SJCRH30 (cell line): ENCODE measurements at regions not wholly inside any gene's neighbourhood (a gene's known extent, or its start where the extent isn't known, plus 50 kb on each side); places are given as distances from the start of the nearest gene placed in this dataset.

ENCODE experiments used
- DNase-seq, 2 experiments: peaks; one replicate each; pipeline ENCODE4 v3.0.0-alpha.2; 2015 to 2020
- H3K27ac ChIP-seq: fragments of 250-450 bp; sonication (Bioruptor Pico); 2 replicates; pipeline ENCODE4 v1.5.1; 2020; ENCODE audit warnings: mild to moderate bottlenecking, moderate library complexity
- H3K27me3 ChIP-seq: fragments of 250-450 bp; sonication (Bioruptor Pico); 2 replicates; pipeline ENCODE4 v1.5.1; 2020; ENCODE audit warnings: mild to moderate bottlenecking, moderate library complexity
- H3K36me3 ChIP-seq: fragments of 250-450 bp; sonication (Bioruptor Pico); 2 replicates; pipeline ENCODE4 v1.5.1; 2020; ENCODE audit warnings: mild to moderate bottlenecking, moderate library complexity
- H3K4me1 ChIP-seq: fragments of 250-450 bp; sonication (Bioruptor Pico); 2 replicates; pipeline ENCODE4 v1.5.1; 2020; ENCODE audit warnings: mild to moderate bottlenecking, moderate library complexity
- H3K4me3 ChIP-seq: fragments of 250-450 bp; sonication (Bioruptor Pico); 2 replicates; pipeline ENCODE4 v1.5.1; 2020; ENCODE audit warnings: mild to moderate bottlenecking, moderate library complexity
- H3K9me3 ChIP-seq: fragments of 250-450 bp; sonication (Bioruptor Pico); replicated peaks from 2 replicates; pipeline ENCODE4 v1.5.1; 2020; ENCODE audit warnings: mild to moderate bottlenecking, moderate library complexity

DNA sequence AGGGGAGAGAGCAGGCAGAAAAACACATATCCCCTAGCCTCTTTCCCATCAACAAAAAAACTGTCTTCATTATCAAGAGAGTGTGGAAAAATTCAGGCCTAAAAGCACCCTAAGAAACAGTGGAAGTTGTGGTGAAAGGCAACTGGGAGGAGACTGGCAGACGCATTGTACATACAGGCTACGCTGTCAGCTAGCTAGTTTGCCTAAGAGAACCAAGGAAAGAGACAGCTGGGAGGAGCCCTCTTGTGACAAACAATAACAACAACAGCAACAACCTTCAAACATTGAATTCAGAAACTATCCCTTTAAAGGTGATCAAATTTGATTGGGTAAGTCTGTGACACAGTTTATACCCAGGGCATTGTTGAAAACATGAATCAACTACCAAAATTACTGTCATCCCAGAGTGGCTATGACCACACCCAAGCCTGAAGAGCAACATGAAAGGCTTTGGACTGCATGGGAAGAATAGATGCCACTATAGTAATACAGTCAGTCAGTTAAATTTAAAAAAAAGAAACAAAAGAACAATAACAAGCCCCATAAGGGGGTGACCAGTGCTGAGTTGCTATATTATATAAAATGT lies 88.9 kb upstream of the CRIM1 start:
- no peaks in the 10 kb centered on the region for H3K36me3 ChIP-seq
- DNase-seq, result no peak
- H3K4me3 ChIP-seq, result no peak overlapping the region
- H3K4me1 ChIP-seq, result no peaks in the 10 kb centered on the region
- H3K9me3 ChIP-seq, result no peaks in the 10 kb centered on the region; the same call in 1 of the 2 replicates
- H3K27ac ChIP-seq, result no peak overlapping the region
- no peaks in the 10 kb centered on the region for H3K27me3 ChIP-seq

GRCh38 chr2:36262581-36262980 lies 93.0 kb upstream of the CRIM1 start:
- DNase-seq, result no peak
- no peaks in the 10 kb centered on the region for H3K36me3 ChIP-seq

DNA sequence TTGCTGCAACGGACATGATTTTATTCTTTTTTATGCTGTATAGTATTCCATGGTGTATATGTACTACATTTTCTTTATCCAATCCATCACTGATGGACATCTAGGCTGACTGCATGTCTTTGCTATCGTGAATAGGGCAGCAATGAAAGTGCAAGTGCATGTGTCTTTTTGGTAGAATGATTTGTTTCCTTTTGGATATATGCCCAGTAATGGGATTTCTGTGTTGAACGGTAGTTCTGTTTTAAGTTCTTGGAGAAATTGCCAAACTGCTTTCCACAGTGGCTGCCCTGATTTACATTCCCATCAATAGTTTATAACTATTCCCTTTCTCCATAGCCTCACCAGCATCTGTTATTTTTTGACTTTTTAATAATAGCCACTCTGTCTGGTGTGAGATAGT lies 99.7 kb upstream of the CRIM1 start:
- Histone ChIP-seq H3K36me3 (no peaks in the 10 kb centered on the region), H3K27ac (no peak overlapping the region), H3K4me1 (no peaks in the 10 kb centered on the region), H3K27me3 (no peaks in the 10 kb centered on the region; the same call in 1 of the 2 replicates), H3K4me3 (no peak overlapping the region), H3K9me3 (no peaks in the 10 kb centered on the region)
- DNase-seq, result no peak

More at GRCh38 chr2:36262581-36262980, 93.0 kb upstream of the CRIM1 start:
- Histone ChIP-seq H3K27ac (no peak overlapping the region), H3K9me3 (no peaks in the 10 kb centered on the region; the same call in 1 of the 2 replicates), H3K27me3 (no peaks in the 10 kb centered on the region), H3K4me3 (no peak overlapping the region), H3K4me1 (no peaks in the 10 kb centered on the region)

- peak in 1 of 2 experiments; percentile 17 for DNase-seq
- no peak overlapping the region for H3K27ac ChIP-seq
- H3K36me3 ChIP-seq, result no peaks in the 10 kb centered on the region
- no peaks in the 10 kb centered on the region for H3K4me1 ChIP-seq
- no peaks in the 10 kb centered on the region; the same call in 1 of the 2 replicates for H3K27me3 ChIP-seq
- no peak overlapping the region for H3K4me3 ChIP-seq
- no peaks in the 10 kb centered on the region for H3K9me3 ChIP-seq
Measured at GRCh38 chr2:36253086-36253485, 102.5 kb upstream of the CRIM1 start.

- H3K9me3 ChIP-seq, result no peaks in the 10 kb centered on the region
- H3K4me3 ChIP-seq, result no peak overlapping the region
- H3K27me3 ChIP-seq, result no peaks in the 10 kb centered on the region
- no peak overlapping the region for H3K27ac ChIP-seq
- no peaks in the 10 kb centered on the region for H3K36me3 ChIP-seq
- peak in 1 of 2 experiments; percentile 9 for DNase-seq
- no peaks in the 10 kb centered on the region; the same call in 1 of the 2 replicates for H3K4me1 ChIP-seq
Measured at GRCh38 chr2:36246320-36246990, 109.1 kb upstream of the CRIM1 start.

DNA sequence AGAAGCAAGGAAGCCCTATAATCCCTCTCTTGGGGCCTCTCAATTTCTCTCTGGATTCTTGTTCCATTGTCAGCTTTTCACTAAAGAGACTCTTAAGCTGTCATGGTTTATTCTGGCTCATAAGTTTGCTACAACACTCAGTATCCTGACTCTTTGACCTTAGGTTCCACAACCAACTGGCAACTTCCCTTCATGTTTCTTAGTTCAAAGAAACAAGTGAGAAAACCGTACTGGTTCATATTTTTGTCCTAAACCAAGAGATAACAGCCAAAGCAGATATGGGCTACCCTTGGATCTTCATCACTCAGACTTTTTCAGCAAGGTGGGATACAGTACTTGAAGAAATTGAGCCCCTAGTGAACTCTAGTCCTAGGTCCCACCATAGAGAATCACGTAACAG lies 109.9 kb upstream of the CRIM1 start:
- no peaks in the 10 kb centered on the region for H3K36me3 ChIP-seq
- no peak overlapping the region for H3K4me3 ChIP-seq
- no peaks in the 10 kb centered on the region; the same call in 1 of the 2 replicates for H3K4me1 ChIP-seq
- H3K9me3 ChIP-seq, result no peaks in the 10 kb centered on the region
- no peak for DNase-seq
- H3K27me3 ChIP-seq, result no peaks in the 10 kb centered on the region
- no peak overlapping the region for H3K27ac ChIP-seq

- no peaks in the 10 kb centered on the region for H3K36me3 ChIP-seq
- no peak overlapping the region for H3K27ac ChIP-seq
- 0 out of 2 replicates have a peak, but pooled peaks cover 4% of the 10 kb centered on the region for H3K27me3 ChIP-seq
- H3K9me3 ChIP-seq, result no peaks in the 10 kb centered on the region
- DNase-seq, result no peak
- H3K4me3 ChIP-seq, result no peak overlapping the region
- no peaks in the 10 kb centered on the region for H3K4me1 ChIP-seq
Measured at GRCh38 chr2:36238106-36238505, 117.5 kb upstream of the CRIM1 start.

- no peak for DNase-seq
- Histone ChIP-seq H3K27ac (no peak overlapping the region), H3K4me3 (no peak overlapping the region), H3K9me3 (no peaks in the 10 kb centered on the region), H3K27me3 (0 out of 2 replicates have a peak, but pooled peaks cover 4% of the 10 kb centered on the region), H3K4me1 (no peaks in the 10 kb centered on the region), H3K36me3 (no peaks in the 10 kb centered on the region)
Measured at GRCh38 chr2:36235882-36236281, 119.7 kb upstream of the CRIM1 start.

GRCh38 chr2:36235426-36235825 lies 120.2 kb upstream of the CRIM1 start:
- Histone ChIP-seq H3K27me3 (0 out of 2 replicates have a peak, but pooled peaks cover 4% of the 10 kb centered on the region), H3K9me3 (no peaks in the 10 kb centered on the region), H3K4me3 (no peak overlapping the region), H3K36me3 (no peaks in the 10 kb centered on the region), H3K27ac (no peak overlapping the region), H3K4me1 (no peaks in the 10 kb centered on the region)
- no peak for DNase-seq

DNA sequence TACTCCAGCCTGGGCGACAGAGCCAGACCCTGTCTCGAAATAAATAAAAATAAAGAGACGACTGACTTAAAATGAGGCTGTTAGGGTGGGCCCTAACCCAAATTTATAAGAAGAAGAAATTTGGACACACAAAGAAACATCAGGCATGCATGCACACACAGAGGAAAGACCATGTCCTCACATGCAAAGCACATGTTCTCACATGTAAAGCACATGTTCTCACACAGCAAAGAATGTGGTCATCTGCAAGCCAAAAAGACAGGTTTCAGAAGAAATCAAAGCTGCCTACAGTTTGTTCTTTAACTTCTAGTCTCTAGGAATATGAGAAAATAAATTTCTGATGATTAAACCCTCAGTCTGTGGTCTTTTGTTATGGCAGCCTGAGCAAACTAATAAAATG lies 132.3 kb upstream of the CRIM1 start:
- no peak for DNase-seq
- no peaks in the 10 kb centered on the region for H3K27me3 ChIP-seq
- H3K4me1 ChIP-seq, result no peaks in the 10 kb centered on the region
- H3K4me3 ChIP-seq, result no peak overlapping the region
- H3K36me3 ChIP-seq, result no peaks in the 10 kb centered on the region
- H3K27ac ChIP-seq, result no peak overlapping the region
- no peaks in the 10 kb centered on the region for H3K9me3 ChIP-seq

- no peak overlapping the region for H3K27ac ChIP-seq
- H3K9me3 ChIP-seq, result no peaks in the 10 kb centered on the region
- H3K4me3 ChIP-seq, result no peak overlapping the region
- no peaks in the 10 kb centered on the region for H3K27me3 ChIP-seq
- DNase-seq, result no peak
- H3K36me3 ChIP-seq, result no peaks in the 10 kb centered on the region
- no peaks in the 10 kb centered on the region for H3K4me1 ChIP-seq
Measured at GRCh38 chr2:36222485-36222884, 133.1 kb upstream of the CRIM1 start.

- H3K9me3 ChIP-seq, result no peaks in the 10 kb centered on the region
- no peak for DNase-seq
- H3K36me3 ChIP-seq, result no peaks in the 10 kb centered on the region
Measured at GRCh38 chr2:36214691-36215090, 140.9 kb upstream of the CRIM1 start.

DNA sequence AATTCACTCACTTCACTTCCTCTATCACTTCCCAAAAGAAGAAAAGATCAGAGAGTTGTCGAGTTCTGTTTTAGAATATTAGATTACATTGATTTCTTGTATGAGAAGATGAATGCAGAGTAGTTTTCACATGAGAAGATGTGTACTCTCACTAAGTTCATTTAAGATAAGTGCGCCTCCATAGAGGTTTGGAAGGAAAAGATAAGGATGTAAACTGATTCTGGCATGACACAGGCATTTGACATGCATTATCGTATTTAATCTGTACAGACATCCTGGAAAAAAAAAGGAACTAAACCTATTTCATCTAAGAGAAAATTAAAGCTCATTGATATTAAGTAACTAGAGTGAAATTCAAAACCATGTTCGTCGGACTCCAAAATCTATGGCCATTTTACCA lies 152.2 kb upstream of the CRIM1 start:
- Histone ChIP-seq H3K27me3 (no peaks in the 10 kb centered on the region), H3K4me3 (no peak overlapping the region), H3K27ac (no peak overlapping the region), H3K36me3 (no peaks in the 10 kb centered on the region), H3K9me3 (no peaks in the 10 kb centered on the region), H3K4me1 (no peaks in the 10 kb centered on the region)
- no peak for DNase-seq

More at GRCh38 chr2:36214691-36215090, 140.9 kb upstream of the CRIM1 start:
- H3K4me1 ChIP-seq, result no peaks in the 10 kb centered on the region
- H3K27me3 ChIP-seq, result no peaks in the 10 kb centered on the region
- no peak overlapping the region for H3K27ac ChIP-seq
- H3K4me3 ChIP-seq, result no peak overlapping the region

DNA sequence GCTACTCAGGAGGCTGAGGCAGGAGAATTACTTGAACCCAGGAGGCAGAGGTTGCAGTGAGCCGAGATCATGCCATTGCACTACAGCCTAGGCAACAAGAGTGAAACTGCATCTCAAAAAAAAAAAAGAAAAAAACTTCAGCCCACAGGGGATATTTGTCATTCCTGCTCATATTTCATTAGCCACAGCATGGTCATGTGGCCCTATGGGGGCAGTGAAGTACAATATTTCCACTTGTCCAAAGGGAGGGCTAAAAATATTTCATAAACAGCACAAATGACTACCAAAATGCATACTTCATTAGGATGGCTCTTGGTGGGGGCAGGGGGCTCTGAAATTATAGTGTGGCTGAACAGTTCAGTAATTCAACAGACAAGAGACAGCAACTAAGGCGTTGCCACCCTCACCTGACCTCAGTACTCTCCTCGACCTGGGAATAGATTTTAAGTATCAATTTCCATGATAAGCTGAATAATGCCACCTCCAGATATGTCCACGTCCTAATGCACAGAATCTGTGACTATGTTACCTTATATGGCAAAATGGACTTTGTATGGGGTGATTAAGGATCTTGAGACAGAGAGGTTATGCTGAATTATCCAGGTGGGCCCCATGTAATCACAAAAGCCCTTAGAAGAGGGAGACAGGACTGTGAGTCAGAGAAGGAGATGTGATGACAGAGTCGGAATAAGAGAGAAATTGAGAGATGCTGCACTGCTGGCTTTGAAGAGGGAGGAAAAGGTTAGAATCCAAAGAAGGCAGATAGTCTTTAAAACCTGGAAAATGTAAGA lies 158.2 kb upstream of the CRIM1 start:
- Histone ChIP-seq H3K4me1 (no peaks in the 10 kb centered on the region), H3K27ac (no peak overlapping the region), H3K27me3 (0 out of 2 replicates have a peak, but pooled peaks cover 3% of the 10 kb centered on the region), H3K9me3 (no peaks in the 10 kb centered on the region; the same call in 1 of the 2 replicates), H3K36me3 (no peaks in the 10 kb centered on the region), H3K4me3 (no peak overlapping the region)
- no peak for DNase-seq

- Histone ChIP-seq H3K36me3 (no peaks in the 10 kb centered on the region), H3K9me3 (no peaks in the 10 kb centered on the region; the same call in 1 of the 2 replicates), H3K27ac (no peak overlapping the region), H3K27me3 (peaks cover 3% of the 10 kb centered on the region; the same call in 1 of the 2 replicates), H3K4me3 (no peak overlapping the region), H3K4me1 (no peaks in the 10 kb centered on the region)
- no peak for DNase-seq
Measured at GRCh38 chr2:36193680-36194079, 161.9 kb upstream of the CRIM1 start.
